Upper lobe of left lung (tissue), 6 donors: ENCODE measurements at regions not wholly inside any gene's neighbourhood (a gene's known extent, or its start where the extent isn't known, plus 50 kb on each side); places are given as distances from the start of the nearest gene placed in this dataset.

Experiments
- ATAC-seq, 2 donors: fragments of 200-7000 bp; cut with Tn5 transposase; one replicate each; pipeline ENCODE4 v1.9.1; 2022; ENCODE audit warnings: mild to moderate bottlenecking in 2 of 2, moderate library complexity in 2 of 2; ENCODE audit not compliant: low FRiP score in 2 of 2
- DNase-seq, 2 donors: peaks; one replicate each; pipeline ENCODE4 v3.0.0-alpha.2; 2019 to 2020
- H3K27ac ChIP-seq, 4 donors: fragments of 200-600 bp; sonication (generic); one replicate each; pipeline ENCODE4 v1.5.1; 2016 to 2019
- H3K27me3 ChIP-seq, 4 donors: fragments of 200-600 bp; sonication (generic); one replicate each; pipeline ENCODE4 v1.5.1; 2017 to 2019
- H3K36me3 ChIP-seq, 4 donors: fragments of 200-600 bp; sonication (generic); one replicate each; pipeline ENCODE4 v1.5.1; 2016 to 2019
- H3K4me1 ChIP-seq, 4 donors: fragments of 200-600 bp; sonication (generic); one replicate each; pipeline ENCODE4 v1.5.1; 2018 to 2019
- H3K4me3 ChIP-seq, 4 donors: fragments of 200-600 bp; sonication (generic); one replicate each; pipeline ENCODE4 v1.5.1; 2017 to 2019; ENCODE audit warnings: mild to moderate bottlenecking in 2 of 4, moderate library complexity in 1 of 4
- H3K9me3 ChIP-seq, 4 donors: fragments of 200-600 bp; sonication (generic); one replicate each; pipeline ENCODE4 v1.5.1; 2018 to 2019
- EP300 ChIP-seq, 4 donors: sonication (generic); formaldehyde crosslinking; IDR thresholded peaks; one replicate each; pipeline ENCODE4 v1.5.1; 2017; ENCODE audit warnings: antibody characterized with exemption in 4 of 4, control low read depth in 2 of 4
- POLR2A ChIP-seq, 4 donors: fragments of 450-650 bp; IDR thresholded peaks; one replicate each; pipeline ENCODE4 v1.5.1; 2016 to 2017; ENCODE audit warnings: antibody characterized with exemption in 4 of 4, mild to moderate bottlenecking in 2 of 4
- POLR2AphosphoS5 ChIP-seq, 2 donors: sonication (generic); formaldehyde crosslinking; IDR thresholded peaks; one replicate each; pipeline ENCODE4 v1.5.1; 2017; ENCODE audit warnings: antibody characterized with exemption in 2 of 2
- WGBS, 2 donors: methylation state at CpG; one replicate each; pipeline ENCODE4 v1.1.5; 2017 to 2018; 5-methylcytosine and 5-hydroxymethylcytosine counted together
- TF ChIP-seq, protein P1 (sequence below), 6 experiments: fragments of 450-650 bp in 4 of 6; fragments of 200-600 bp in 2 of 6; sonication (generic) in 2 of 6; IDR thresholded peaks; one replicate each; pipeline ENCODE4 v1.5.1; 2016 to 2019; ENCODE audit warnings: antibody characterized with exemption in 6 of 6
- donor health status: DM: no; HTN: no; CAD: no; lungs with moderate emphysema.
- donor health status: DM: no; HTN: yes; CAD: no; lungs with severe emphysema.

DNA sequence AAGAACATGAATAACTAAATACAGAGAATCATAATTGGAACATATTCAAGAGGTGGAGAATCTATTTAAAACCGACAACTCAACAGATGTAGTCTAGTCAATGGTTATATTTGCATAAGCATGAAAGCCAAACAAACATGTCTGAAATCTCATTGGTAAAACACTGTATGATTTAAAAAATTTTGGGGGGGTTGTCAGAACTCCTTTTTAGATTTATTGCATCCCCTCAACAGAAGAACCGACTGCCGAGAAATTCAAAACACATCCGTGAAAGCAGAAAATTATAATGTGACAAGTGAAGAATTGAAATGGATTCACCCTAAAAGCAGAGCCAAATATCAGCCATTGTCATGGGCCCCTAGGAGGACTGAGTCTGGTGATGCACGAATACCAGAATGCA is 633.4 kb upstream of the KCNMB2 start:
- ATAC-seq: no peak
- no peak for DNase-seq
- peaks cover 0 to 20% (median 13%) of the 10 kb centered on the region in 4 donors for H3K4me1 ChIP-seq
- no peak overlapping the region for H3K4me3 ChIP-seq
- 94 to 97% methylated on average over 5 of the region's 5 CpGs for WGBS, 2 donors
- no peaks in the 10 kb centered on the region for H3K36me3 ChIP-seq
- H3K27me3 ChIP-seq: no peaks in the 10 kb centered on the region
- no peak overlapping the region for H3K27ac ChIP-seq
- TF ChIP-seq POLR2A (IDR thresholded peaks at IDR 0.05): no peak
- TF ChIP-seq POLR2AphosphoS5 (IDR thresholded peaks at IDR 0.05): no peak
- TF ChIP-seq EP300 (IDR thresholded peaks at IDR 0.05): no peak
- TF ChIP-seq, protein P1, sequence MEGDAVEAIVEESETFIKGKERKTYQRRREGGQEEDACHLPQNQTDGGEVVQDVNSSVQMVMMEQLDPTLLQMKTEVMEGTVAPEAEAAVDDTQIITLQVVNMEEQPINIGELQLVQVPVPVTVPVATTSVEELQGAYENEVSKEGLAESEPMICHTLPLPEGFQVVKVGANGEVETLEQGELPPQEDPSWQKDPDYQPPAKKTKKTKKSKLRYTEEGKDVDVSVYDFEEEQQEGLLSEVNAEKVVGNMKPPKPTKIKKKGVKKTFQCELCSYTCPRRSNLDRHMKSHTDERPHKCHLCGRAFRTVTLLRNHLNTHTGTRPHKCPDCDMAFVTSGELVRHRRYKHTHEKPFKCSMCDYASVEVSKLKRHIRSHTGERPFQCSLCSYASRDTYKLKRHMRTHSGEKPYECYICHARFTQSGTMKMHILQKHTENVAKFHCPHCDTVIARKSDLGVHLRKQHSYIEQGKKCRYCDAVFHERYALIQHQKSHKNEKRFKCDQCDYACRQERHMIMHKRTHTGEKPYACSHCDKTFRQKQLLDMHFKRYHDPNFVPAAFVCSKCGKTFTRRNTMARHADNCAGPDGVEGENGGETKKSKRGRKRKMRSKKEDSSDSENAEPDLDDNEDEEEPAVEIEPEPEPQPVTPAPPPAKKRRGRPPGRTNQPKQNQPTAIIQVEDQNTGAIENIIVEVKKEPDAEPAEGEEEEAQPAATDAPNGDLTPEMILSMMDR (IDR thresholded peaks at IDR 0.05): no peak
- H3K9me3 ChIP-seq: peaks cover under 1 to 30% (median 17%) of the 10 kb centered on the region in 4 donors

DNA sequence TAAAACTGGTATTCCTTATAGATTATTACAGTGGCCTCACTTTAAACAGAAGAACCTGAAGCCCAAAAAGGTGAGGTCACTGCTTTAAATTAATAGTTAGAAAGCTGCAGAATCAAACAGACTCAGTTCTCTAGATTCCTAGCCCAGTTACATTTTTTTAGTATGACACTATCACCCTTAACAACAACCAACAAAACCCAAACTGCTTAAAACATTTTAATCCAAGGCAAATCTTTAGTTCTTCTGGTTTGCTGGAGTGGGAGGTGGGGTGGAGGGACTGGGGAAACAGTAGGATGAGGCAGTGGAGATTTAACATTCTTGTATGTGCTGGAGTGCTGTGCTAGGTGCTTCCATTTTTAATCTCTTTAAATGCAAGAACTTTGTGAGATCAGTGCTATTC is 631.6 kb upstream of the KCNMB2 start:
- Histone ChIP-seq H3K4me1 (peaks cover 0 to 20% (median 13%) of the 10 kb centered on the region in 4 donors), H3K27me3 (no peaks in the 10 kb centered on the region), H3K9me3 (peaks cover 0 to 15% (median 10%) of the 10 kb centered on the region in 4 donors), H3K36me3 (no peaks in the 10 kb centered on the region), H3K4me3 (no peak overlapping the region), H3K27ac (peak overlapping the region in 2 of 4 donors; percentile 6 to 71)
- no peak for TF ChIP-seq POLR2AphosphoS5 (IDR thresholded peaks at IDR 0.05)
- TF ChIP-seq EP300 (IDR thresholded peaks at IDR 0.05): no peak
- TF ChIP-seq POLR2A (IDR thresholded peaks at IDR 0.05): no peak
- TF ChIP-seq, protein P1 (IDR thresholded peaks at IDR 0.05): no peak
- DNase-seq (no peak), ATAC-seq (peak in 1 of 2 donors; percentile 41)

DNA sequence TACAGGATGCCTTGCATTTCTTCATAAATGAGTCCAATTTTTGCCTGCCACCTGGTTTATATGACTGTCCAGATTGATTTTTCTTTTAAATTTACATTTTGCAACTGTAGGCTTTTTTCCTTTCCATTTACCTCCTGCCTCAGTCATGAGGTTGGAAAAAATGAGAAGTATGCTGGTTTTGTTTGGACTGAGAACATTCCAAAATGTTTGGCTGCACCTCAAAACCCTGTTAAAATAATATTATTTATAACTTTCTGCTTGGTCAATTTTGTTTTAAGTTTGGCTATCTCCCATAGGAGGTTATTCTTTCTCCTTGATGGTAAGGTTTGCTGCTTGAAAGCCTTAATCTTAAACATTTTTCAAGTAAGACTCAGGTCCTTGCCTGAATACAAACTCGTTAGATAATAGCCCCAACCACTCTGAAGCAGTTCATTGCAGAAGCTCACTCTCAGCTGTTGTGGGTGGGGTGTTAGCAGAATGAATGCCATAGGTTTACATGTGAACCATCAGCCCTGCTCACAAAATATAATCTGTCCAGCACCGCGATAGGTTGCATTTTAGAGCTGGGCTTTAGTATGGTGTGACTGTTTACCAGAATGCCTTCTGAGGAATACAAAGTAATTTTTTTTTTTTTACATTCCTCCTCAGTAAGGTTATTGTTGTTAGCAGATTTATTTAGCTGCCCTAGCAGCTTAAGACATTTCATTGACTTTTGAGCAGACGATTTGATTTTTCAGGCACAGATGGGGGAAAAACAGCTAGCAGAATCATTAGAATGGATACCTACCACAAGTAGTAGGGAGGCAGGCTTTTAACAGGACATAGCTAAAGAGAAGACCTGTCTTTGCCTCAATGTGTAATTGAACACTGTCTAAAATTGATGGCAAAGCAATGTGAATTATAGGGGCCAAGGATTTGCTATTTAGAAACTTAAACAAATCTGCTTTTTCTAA is 630.8 kb upstream of the KCNMB2 start:
- Histone ChIP-seq H3K9me3 (peaks cover 0 to 6% (median 2%) of the 10 kb centered on the region in 4 donors), H3K27ac (peak overlapping the region in 3 of 4 donors; percentile 44 to 71 (median 68)), H3K4me3 (no peak overlapping the region), H3K4me1 (peaks cover 0 to 20% (median 13%) of the 10 kb centered on the region in 4 donors), H3K36me3 (no peaks in the 10 kb centered on the region), H3K27me3 (no peaks in the 10 kb centered on the region)
- TF ChIP-seq EP300 (IDR thresholded peaks at IDR 0.05) (no peak), POLR2AphosphoS5 (IDR thresholded peaks at IDR 0.05) (no peak), POLR2A (IDR thresholded peaks at IDR 0.05) (no peak)
- TF ChIP-seq, protein P1 (IDR thresholded peaks at IDR 0.05): no peak
- ATAC-seq: peak; percentile 63 to 64
- WGBS, 2 donors: 55 to 66% methylated on average over 4 of the region's 4 CpGs
- no peak for DNase-seq

DNA sequence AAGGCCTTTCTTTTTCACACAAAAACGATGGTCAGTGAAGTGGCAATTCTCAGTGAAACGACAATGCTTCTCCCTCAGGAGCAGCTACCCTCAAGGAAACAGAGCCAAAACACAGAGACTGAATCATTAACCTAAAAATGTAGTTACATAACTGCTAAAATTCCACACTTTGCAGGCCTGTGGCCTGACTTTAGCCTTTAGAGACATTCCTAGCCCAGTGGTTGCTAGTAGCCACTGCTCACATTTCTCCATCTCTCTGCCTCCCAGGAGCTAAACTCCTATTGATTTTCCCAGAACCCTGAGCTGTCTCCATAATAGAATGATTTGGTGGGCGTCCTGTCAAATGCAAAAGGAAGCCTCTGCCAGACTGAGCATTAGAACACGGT is 630.1 kb upstream of the KCNMB2 start:
- Histone ChIP-seq H3K27me3 (no peaks in the 10 kb centered on the region), H3K27ac (peak overlapping the region in 3 of 4 donors; percentile 44 to 71 (median 68)), H3K9me3 (no peaks in the 10 kb centered on the region), H3K4me1 (peaks cover 0 to 20% (median 13%) of the 10 kb centered on the region in 4 donors), H3K4me3 (no peak overlapping the region), H3K36me3 (no peaks in the 10 kb centered on the region)
- no peak for DNase-seq
- 70 to 71% methylated on average over 4 of the region's 4 CpGs for WGBS, 2 donors
- ATAC-seq: peak; percentile 77 to 81
- no peak for TF ChIP-seq POLR2AphosphoS5 (IDR thresholded peaks at IDR 0.05)
- TF ChIP-seq, protein P1 (IDR thresholded peaks at IDR 0.05): peak in 1 of 6 experiments; percentile 20
